GM18499 (cell line): ENCODE measurements at regions not wholly inside any gene's neighbourhood (a gene's known extent, or its start where the extent isn't known, plus 50 kb on each side); places are given as distances from the start of the nearest gene placed in this dataset.
"Not testable (repeated sequence)": the region's sequence is repeated elsewhere in the genome, so short reads cannot be mapped to it uniquely, and the experiment has no call there.

Experiments used
- ATAC-seq: cut with Tn5 transposase; IDR thresholded peaks from one replicate; pipeline ENCODE4 v1.9.1; 2021; ENCODE audit warnings: moderate number of reproducible peaks; ENCODE audit not compliant: insufficient read depth, unreplicated experiment

- no peak for ATAC-seq
Observed at GRCh38 chr1:234891427-234891826, 237.2 kb downstream of the TOMM20 start.

GRCh38 chr1:234889643-234890042, 239.0 kb downstream of the TOMM20 start:
- ATAC-seq, result no peak

- not testable (repeated sequence) for ATAC-seq
Observed at GRCh38 chr1:234888247-234888646, 240.4 kb downstream of the TOMM20 start.

GRCh38 chr1:234887016-234887900, 241.4 kb downstream of the TOMM20 start:
- ATAC-seq, result no peak

- no peak for ATAC-seq
Observed at GRCh38 chr1:234886081-234886984, 242.3 kb downstream of the TOMM20 start.

- no peak for ATAC-seq
Observed at GRCh38 chr1:234885601-234886000, 243.0 kb downstream of the TOMM20 start.

GRCh38 chr1:234884701-234885100, 243.9 kb downstream of the TOMM20 start:
- ATAC-seq, result no peak

GRCh38 chr1:234884006-234884405, 244.6 kb downstream of the TOMM20 start:
- ATAC-seq, result no peak

- ATAC-seq, result no peak
Observed at GRCh38 chr1:234882898-234883297, 245.7 kb downstream of the TOMM20 start.

GRCh38 chr1:234881893-234882771, 246.5 kb downstream of the TOMM20 start:
- ATAC-seq, result peak; percentile 76

GRCh38 chr1:234879147-234880080, 249.2 kb downstream of the TOMM20 start:
- no peak for ATAC-seq

- no peak for ATAC-seq
Observed at GRCh38 chr1:234878288-234878687, 250.3 kb downstream of the TOMM20 start.

- no peak for ATAC-seq
Observed at GRCh38 chr1:234877761-234878160, 250.9 kb downstream of the TOMM20 start.

- no peak for ATAC-seq
Observed at GRCh38 chr1:234875953-234876855, 252.4 kb downstream of the TOMM20 start.

GRCh38 chr1:234875328-234875952, 253.2 kb downstream of the TOMM20 start:
- no peak for ATAC-seq

GRCh38 chr1:234874291-234875288, 254.0 kb downstream of the TOMM20 start:
- no peak for ATAC-seq
